NCI-H460 (cell line): ENCODE measurements at regions not wholly inside any gene's neighbourhood (a gene's known extent, or its start where the extent isn't known, plus 50 kb on each side); places are given as distances from the start of the nearest gene placed in this dataset.
"Not testable (repeated sequence)": the region's sequence is repeated elsewhere in the genome, so short reads cannot be mapped to it uniquely, and the experiment has no call there.

Experiments
- DNase-seq: peaks from one replicate; pipeline ENCODE4 v3.0.0-alpha.2; 2016; ENCODE audit warnings: low read depth; ENCODE audit errors: extremely low read depth

GRCh38 chr15:69751566-69751965 is 298.9 kb downstream of the RPLP1 start:
- no peak for DNase-seq

- DNase-seq: no peak
Measured at GRCh38 chr15:69753867-69754266, 301.2 kb downstream of the RPLP1 start.

- DNase-seq: no peak
Measured at GRCh38 chr15:69754313-69754712, 301.7 kb downstream of the RPLP1 start.

GRCh38 chr15:69755551-69756310 is 303.1 kb downstream of the RPLP1 start:
- DNase-seq: no peak

GRCh38 chr15:69756440-69756839 is 303.8 kb downstream of the RPLP1 start:
- DNase-seq: no peak

GRCh38 chr15:69757186-69757585 is 304.6 kb downstream of the RPLP1 start:
- no peak for DNase-seq

GRCh38 chr15:69758291-69758771 is 305.7 kb downstream of the RPLP1 start:
- DNase-seq: no peak

- DNase-seq: no peak
Measured at GRCh38 chr15:69758810-69759790, 306.5 kb downstream of the RPLP1 start.

- DNase-seq: no peak
Measured at GRCh38 chr15:69760258-69760845, 307.7 kb downstream of the RPLP1 start.

GRCh38 chr15:69760890-69761568 is 308.4 kb downstream of the RPLP1 start:
- no peak for DNase-seq

- DNase-seq: no peak
Measured at GRCh38 chr15:69762373-69763148, 309.9 kb downstream of the RPLP1 start.

- no peak for DNase-seq
Measured at GRCh38 chr15:69763831-69764230, 311.2 kb downstream of the RPLP1 start.

- DNase-seq: no peak
Measured at GRCh38 chr15:69766156-69766555, 313.5 kb downstream of the RPLP1 start.

- DNase-seq: no peak
Measured at GRCh38 chr15:69767191-69767590, 314.6 kb downstream of the RPLP1 start.

GRCh38 chr15:69769336-69769735 is 316.7 kb downstream of the RPLP1 start:
- not testable (repeated sequence) for DNase-seq

- DNase-seq: not testable (repeated sequence)
Measured at GRCh38 chr15:69774258-69774657, 321.6 kb downstream of the RPLP1 start.

- not testable (repeated sequence) for DNase-seq
Measured at GRCh38 chr15:69774711-69775110, 322.1 kb downstream of the RPLP1 start.

- DNase-seq: no peak
Measured at GRCh38 chr15:69777356-69777755, 320.4 kb downstream of the TLE3 start.

GRCh38 chr15:69780374-69780773 is 317.3 kb downstream of the TLE3 start:
- no peak for DNase-seq

GRCh38 chr15:69780981-69781380 is 316.7 kb downstream of the TLE3 start:
- no peak for DNase-seq
